HS-5 (cell line): ENCODE measurements at regions not wholly inside any gene's neighbourhood (a gene's known extent, or its start where the extent isn't known, plus 50 kb on each side); places are given as distances from the start of the nearest gene placed in this dataset.
"Not testable (repeated sequence)": the region's sequence is repeated elsewhere in the genome, so short reads cannot be mapped to it uniquely, and the experiment has no call there.

Experiments
- DNase-seq: peaks from one replicate; pipeline ENCODE4 v3.0.0-alpha.2; 2012; ENCODE audit warnings: low read depth

GRCh38 chr15:62644889-62645742 is 397.4 kb upstream of the TPM1 start:
- DNase-seq, result no peak

- peak; percentile 61 for DNase-seq
Observed at GRCh38 chr15:62647202-62647842, 395.2 kb upstream of the TPM1 start.

GRCh38 chr15:62647843-62648505 is 394.6 kb upstream of the TPM1 start:
- no peak for DNase-seq

GRCh38 chr15:62648954-62649353 is 393.6 kb upstream of the TPM1 start:
- no peak for DNase-seq

DNA sequence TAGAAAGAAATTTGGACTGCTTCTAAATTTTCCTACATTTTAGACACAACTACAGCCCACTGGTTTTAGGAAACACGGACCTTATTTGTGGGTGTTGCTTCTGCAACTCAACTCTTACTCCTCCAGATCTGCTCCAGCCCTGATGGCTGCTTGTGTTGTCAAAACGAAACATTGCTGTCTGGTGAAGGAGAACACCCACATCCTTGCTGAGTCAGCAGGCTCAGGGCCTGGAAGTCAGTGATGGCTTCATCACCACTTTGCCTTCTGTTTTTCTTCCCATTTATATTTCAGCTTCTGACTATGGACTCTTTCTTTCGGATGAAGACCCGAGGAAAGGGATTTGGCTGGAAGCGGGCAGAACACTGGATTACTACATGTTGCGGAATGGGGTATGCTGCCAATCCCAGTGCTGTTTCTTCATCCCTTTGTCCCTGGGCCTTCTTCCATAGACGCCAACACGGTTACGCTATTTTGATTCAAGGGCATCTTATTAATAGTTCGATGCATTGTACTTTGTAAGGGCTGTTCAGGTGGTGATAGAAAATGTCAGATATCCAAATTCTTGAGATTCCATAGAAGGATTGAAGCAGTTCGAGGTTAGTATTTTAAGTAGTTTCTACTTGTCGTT is 392.6 kb upstream of the TPM1 start:
- no peak for DNase-seq

GRCh38 chr15:62653122-62653521 is 389.4 kb upstream of the TPM1 start:
- no peak for DNase-seq

GRCh38 chr15:62656071-62656470 is 386.5 kb upstream of the TPM1 start:
- no peak for DNase-seq

DNA sequence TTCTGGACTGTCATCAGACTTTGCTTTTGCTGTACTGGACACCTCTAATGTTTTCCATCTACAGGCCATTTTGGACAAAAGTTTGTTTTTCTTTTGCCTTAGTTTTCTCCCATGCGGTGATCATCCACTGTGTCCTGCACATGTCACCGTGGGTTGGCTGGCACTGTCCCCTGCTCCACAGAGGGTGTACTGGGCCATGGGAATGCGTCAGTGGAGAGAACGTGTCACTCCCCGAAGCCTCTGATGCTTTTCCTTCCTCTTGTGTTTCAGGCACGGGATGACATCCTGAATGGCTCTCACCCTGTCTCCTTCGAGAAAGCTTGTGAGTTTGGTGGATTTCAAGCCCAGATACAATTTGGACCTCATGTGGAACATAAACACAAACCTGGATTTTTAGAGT is 385.0 kb upstream of the TPM1 start:
- not testable (repeated sequence) for DNase-seq

GRCh38 chr15:62658498-62658897 is 384.0 kb upstream of the TPM1 start:
- no peak for DNase-seq

GRCh38 chr15:62663547-62663946 is 379.0 kb upstream of the TPM1 start:
- DNase-seq, result no peak

GRCh38 chr15:62665449-62665848 is 377.1 kb upstream of the TPM1 start:
- no peak for DNase-seq

GRCh38 chr15:62666046-62666445 is 376.5 kb upstream of the TPM1 start:
- no peak for DNase-seq

GRCh38 chr15:62672268-62672667 is 370.3 kb upstream of the TPM1 start:
- DNase-seq, result peak; percentile 44

GRCh38 chr15:62676891-62677290 is 365.7 kb upstream of the TPM1 start:
- DNase-seq, result no peak

DNA sequence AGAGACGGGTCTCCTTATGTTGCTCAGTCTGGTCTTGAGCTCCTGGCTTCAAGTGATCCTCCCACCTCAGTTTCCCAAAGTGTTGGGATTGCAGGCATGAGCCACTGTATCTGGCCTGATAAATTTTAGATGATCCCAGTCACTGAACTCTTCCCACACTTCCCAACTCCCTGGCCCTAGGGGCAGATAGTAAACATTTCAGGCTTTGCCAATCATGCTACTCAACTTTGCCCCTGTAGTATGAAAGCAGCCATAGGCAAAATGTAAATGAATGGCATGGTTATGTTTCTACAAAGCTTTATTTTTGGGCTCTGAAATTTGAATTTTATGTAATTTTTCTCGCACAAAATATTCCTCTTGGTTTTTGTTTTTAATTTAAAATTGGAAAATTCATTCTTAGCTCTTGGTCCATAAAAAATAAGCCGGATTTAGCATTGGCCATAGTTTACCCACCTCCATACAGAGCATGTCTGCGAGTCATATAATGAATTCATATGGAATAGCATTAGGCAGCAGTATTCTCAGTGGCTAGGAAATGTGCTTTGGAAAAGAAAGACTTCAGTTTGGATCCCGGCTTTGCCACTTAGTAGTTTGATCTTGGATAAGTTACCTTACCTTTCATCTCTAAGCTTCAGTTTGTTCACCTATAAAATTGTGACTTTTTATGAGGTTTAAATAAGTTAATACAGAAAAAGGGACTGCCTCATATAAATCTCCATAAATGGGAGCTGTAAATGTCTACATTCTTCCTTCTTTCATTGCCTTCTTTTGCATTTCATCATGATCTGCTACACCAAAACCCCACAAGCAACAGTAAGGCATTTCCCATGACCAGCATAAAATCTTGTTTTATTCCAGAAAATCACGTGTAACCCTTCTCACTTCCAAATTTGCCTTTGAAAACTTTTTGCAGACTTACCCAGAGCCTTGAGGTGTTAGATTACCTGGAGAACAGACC is 360.3 kb upstream of the TPM1 start:
- DNase-seq, result no peak

DNA sequence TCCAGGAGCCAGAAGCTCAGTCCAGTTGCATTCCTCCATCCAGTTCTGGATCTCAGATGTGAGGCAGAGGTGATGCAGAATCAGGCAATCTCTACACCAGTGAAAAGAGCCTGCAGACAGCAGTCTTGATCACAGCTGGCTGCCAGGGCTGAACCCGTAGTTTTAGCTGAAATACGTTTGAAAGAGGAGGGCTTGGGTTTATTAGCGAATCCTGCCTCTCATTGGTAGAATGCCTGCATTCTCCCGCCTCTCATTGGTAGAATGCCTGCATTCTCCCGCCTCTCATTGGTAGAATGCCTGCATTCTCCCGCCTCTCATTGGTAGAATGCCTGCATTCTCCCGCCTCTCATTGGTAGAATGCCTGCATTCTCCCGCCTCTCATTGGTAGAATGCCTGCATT is 359.4 kb upstream of the TPM1 start:
- not testable (repeated sequence) for DNase-seq

- DNase-seq, result no peak
Observed at GRCh38 chr15:62684123-62684808, 358.3 kb upstream of the TPM1 start.

- DNase-seq, result no peak
Observed at GRCh38 chr15:62691008-62691407, 351.5 kb upstream of the TPM1 start.

DNA sequence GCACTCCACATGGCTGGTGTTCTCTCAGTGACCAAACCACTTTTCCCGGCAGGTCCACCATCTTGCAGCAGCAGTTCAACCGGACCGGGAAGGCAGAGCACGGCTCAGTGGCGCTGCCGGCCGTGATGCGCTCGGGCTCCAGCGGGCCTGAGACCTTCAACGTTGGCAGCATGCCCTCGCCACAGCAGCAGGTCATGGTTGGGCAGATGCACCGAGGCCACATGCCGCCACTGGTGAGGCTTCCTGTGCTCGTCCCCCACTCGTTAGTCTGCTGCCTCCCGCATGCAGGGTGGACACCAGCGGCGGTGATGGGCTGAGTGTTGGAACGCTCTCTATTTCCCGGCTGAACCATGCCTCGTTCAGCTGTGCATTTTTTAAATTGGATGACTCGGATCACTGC is 344.9 kb upstream of the TPM1 start:
- DNase-seq, result no peak

DNA sequence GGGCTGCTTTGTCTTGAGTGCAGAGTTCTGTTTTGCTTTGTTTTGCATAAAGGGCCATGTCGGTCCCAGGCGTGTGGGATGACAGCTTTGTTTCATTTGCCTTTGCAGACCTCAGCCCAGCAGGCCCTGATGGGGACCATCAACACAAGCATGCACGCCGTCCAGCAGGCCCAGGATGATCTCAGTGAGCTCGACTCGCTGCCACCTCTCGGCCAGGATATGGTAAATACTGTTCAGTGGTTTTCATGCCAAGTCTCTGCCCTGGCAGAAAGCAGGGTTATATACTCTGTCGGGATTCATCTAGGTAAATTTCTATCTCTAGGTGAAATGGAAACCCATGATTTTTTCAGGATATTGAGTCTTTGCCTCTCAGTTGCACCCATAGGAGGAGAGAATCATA is 343.9 kb upstream of the TPM1 start:
- DNase-seq, result no peak

DNA sequence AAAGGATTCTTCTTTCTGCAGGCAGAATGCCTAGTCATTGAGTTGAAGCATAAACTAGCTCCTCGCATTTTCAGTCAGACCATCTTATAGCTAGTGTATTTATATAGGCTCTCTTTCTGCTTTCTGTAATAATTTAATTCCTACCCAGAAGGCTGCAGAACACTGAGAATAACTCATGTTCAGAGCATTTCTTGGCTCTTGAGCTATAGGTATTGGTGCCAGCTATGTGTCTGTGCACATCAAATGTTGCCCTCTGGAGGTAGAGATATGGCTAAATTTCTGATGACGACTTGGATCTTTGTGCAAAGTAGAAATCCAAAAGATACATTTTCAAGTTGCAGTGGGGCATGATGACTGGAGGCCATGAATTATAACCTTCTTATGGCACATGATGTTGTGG is 336.2 kb upstream of the TPM1 start:
- DNase-seq, result no peak
